ENCODE measurements at regions not wholly inside any gene's neighbourhood (a gene's known extent, or its start where the extent isn't known, plus 50 kb on each side); places are given as distances from the start of the nearest gene placed in this dataset.

GRCh38 chr3:194782698-194783404 lies 97.2 kb downstream of the FAM43A start:
- TF ChIP-seq POLR2A (IDR thresholded peaks at IDR 0.05; ENCODE audit: low read depth, low read length) = no peak
- no peak for TF ChIP-seq TAF1 (IDR thresholded peaks at IDR 0.05; ENCODE audit: low read depth, low read length)
- no peak for TF ChIP-seq PAX5 (IDR thresholded peaks at IDR 0.05; ENCODE audit: insufficient read depth, low read length, severe bottlenecking)
- TF ChIP-seq POLR2AphosphoS5 (IDR thresholded peaks at IDR 0.05; ENCODE audit: low read depth, low read length) = no peak
- TF ChIP-seq SPI1 (IDR thresholded peaks at IDR 0.05; ENCODE audit: low read depth, low read length) = no peak

All from GM12891 (cell line).